Fibroblast of skin of right biceps (primary cell): ENCODE measurements at regions not wholly inside any gene's neighbourhood (a gene's known extent, or its start where the extent isn't known, plus 50 kb on each side); places are given as distances from the start of the nearest gene placed in this dataset.
A peak's percentile ranks its signal among the peaks of the same experiment; 100 is the strongest.

Experiments
- DNase-seq: peaks from one replicate; pipeline ENCODE4 v3.0.0-alpha.2; 2013

DNA sequence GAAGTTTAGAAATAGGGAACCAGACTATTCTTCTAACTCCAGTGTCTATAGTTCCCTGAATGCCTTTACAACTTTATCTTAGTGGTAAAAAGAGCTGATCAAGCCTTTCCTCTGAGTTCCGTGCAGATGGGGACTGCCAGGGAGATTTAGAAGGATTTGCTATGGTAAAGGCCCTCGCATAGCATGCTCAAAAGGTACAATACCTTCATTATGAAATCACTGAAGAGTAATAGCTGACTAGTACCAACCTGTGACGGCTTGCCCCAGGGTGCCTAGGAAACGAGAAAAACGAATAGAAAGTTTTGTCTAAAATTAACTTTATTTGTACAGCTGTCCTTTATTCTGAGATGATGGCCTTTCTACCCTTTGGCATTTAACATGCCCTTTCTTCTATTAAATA lies 150.1 kb upstream of the ARHGAP42 start:
- no peak for DNase-seq

DNA sequence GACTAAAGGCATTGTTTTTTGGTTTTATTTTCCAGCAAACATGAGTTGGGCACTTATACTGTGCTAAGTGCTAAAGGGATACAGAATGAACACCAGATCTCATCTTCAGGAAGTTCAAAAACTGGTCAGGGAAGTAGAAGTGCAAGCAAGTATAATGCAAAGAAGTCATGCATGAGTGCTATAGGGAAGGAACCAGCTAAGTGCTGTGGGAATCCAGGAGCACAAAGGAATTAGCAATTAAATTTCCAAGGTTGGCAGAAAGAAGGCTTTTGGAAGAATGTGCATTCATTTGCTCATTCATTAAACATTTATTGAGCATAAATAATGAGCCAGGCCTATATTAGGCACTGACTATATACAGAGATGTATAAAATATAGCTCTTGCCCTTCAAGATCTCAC lies 143.7 kb upstream of the ARHGAP42 start:
- no peak for DNase-seq

DNA sequence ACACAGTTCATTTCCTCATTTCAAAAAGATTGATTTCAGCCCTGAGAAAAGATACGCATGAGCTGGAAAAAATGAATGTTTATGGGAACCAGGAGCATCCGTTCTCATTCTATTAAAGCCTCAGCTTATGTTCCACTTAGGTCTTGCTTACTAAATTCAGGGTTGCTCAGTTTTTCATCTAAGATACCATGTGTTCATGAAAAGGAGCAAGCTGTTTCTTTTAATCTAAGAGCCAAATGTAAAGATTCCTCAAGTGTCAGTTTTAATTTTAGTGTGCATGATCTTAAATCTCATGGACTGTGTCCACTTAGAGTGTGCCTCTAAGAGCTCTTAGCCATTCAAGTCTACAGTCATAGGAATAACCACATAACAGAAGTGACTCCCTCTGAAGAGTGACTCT lies 141.5 kb upstream of the ARHGAP42 start:
- DNase-seq: no peak

DNA sequence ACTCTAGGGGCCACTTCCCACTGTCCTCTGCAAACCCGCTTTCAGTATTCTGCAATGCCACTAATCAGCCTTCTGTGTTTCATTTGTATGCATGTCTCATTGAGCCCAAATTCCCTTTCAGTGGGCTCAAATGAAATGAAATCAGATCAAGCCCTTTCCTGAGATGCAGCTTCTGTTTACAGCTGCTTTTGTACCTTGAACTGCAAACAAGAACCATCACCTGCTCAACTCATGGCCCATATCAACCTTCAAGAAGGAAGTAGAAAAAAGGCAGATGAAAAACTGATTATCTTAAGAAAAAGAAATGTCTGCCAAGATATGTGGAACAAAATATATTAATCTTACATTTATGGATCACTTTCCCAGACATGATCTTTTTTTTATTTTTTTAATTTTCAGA lies 141.1 kb upstream of the ARHGAP42 start:
- DNase-seq: no peak

DNA sequence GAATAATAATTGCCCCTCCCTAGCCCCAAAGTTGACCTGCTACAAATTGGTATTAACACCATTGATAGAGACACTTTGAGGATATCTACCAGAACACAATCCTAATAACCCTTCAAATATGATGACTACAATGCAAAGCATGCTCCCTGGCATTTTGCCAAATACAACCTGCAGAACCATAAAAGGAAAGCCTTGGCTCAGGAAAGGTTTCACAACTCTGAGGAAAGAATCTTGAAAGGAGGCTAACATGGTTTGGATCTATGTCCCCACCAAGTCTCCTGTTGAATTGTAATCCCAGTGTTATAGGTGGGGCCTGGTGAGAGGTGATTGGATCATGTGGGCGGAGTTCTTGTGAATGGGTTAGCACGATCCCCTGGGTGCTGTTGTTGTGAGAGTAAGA lies 140.4 kb upstream of the ARHGAP42 start:
- peak; percentile 59 for DNase-seq

DNA sequence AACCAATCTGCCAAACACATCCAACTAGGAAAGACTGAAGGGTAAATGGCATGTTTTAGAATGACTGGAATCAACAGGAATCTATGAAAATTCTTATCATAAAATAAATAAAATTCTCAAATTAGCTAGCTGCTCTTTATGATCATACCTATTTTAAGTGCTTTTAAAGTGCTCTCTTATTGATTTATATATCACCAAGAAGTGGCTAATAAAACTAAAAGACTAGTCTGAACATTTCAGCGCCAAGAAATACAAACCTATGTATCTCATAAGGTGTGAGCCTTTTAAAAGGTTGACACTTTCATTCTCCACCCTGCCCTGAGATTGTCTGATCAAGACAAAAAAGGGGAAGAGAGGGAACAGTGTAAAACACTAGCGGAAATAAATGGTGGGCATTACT lies 136.8 kb upstream of the ARHGAP42 start:
- no peak for DNase-seq

DNA sequence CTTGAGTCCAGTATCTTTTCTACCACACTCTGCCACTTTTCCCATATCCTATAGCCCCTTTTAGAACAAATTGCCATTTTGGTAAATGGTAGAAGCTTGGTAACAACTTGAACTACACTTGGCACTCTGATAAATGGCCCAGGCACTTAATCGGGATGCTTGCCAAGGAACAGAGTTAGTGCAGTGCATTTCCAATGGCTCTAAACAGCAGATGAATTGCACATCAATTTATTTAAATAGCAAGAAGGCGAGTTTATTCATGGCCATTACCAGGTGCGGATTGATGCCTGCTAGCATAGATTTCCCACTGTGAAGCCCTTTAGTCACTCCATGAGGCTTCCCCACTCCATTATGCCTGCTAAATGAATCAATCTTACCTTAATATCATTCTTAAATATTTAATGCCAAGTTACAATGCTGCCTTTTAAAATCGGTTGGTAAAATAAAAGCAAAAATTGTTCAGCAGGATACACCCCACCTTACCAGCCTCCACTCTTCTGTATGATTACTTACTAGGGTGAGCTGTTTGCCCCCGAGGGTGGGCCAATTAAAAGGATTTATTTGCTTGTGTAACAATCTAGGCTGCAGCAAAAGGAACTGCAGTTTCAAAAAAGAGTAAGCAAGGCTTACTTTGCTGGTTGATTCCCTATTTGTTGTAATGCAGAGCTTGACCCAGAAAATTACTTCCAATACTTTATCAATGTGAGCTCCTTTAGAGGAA lies 136.0 kb upstream of the ARHGAP42 start:
- no peak for DNase-seq

DNA sequence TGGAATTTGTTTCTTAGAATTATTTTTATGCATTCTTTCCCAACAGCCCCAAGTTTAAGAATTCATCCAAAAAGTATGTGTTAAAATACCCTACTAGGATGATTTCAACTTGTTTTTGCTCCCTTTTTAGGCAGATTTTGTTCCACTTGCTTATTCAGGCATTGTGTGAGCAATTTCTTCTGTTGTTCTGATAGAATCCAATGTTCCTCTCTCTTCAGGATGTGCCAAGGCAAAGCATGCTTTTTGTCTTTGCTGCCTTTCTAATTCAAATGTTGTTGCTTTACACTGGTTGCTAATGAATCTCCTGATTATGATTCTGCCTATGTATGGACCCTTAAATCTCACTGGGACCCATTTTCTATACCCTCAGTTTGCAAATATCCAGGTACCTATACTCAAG lies 131.2 kb upstream of the ARHGAP42 start:
- peak; percentile 14 for DNase-seq

DNA sequence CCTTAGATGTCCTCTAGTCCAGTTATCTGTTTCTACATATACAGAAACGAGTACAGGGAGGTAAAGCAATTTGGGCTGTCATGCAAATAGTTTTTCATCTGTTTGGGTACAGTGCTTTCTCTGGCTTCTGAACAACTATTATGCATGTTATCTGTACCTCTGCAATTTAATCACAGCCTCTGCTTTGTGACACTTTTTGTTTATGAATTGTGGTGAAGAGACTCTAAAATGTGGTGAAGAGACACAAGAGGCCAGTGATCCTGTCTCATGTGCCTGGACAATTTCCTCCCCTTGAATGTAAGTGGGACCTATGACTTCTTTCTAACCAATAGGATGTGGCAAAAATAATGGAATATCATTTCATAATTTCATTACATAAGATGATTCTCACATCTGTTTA lies 130.3 kb upstream of the ARHGAP42 start:
- DNase-seq: no peak

DNA sequence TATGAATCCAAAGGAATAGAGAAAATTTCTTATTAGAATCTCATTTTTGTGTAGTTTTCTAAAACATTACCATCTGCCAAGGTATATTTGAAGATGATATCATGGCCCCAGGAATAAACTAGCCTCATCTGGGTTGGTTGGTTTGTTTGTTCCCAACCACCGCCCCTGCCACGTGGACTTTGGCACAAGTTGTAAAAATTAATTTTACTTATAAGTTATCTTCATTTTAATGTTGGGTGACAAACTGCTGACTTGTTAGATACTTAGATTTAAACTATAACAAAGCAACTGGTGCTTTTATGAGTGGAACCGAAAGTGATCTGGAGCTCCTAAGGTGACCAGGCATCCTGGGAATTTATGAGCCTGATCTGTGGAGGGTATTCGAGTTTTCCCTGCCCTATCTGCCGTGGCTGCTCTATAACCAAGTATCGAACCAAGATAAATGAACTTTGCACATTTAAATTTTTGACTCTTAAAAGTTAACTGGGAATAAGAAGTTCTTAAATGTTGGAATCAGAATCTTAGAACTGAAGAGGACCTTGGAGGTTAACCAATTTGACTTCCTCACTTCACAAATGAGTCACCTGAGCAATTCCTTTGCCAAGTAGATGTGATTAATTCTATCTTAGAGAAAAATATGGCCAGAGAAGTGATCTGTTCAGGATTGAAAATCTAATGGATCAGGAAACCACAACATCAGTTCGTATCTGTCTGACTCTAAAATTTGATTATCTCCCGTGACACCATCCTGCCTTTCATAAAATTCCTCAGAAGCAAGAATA lies 129.1 kb upstream of the ARHGAP42 start:
- DNase-seq: peak; percentile 63

DNA sequence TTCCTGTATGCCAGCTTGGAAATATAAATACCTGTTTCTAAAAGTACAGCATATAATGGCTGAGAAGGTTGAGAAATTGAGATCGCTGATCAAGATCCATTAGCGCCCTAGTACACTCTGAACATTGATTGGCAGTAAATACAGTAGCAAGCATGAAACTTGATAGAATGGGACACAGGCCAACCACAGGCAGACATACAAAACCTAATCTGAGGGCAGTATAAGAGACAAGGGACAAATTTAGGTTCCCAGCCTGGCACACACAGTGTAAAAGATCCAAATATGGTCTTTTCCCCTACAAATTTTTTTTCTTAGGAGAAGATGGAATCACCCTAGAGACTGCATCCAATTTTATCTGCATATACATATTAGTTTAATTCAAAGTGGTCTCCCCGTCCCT lies 126.5 kb upstream of the ARHGAP42 start:
- no peak for DNase-seq

DNA sequence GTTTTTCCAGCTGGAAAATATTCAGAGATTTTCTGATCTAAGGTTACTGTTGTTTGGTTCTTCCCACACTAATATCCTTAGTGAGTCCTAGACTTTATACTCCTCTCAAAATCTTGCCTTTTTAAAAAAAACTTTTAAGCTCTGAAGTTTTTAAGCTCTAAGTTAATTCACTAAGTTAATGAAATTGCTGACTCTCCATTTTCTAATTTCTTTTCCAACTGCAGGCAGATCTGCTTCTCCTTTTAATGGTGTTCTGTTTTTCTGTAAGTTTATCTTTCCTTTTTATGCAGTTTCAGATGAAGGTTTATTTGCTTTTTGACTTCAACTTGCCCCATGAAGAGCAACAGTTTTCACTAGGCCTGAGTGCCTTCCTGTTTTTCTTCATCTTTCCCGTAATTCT lies 125.8 kb upstream of the ARHGAP42 start:
- DNase-seq: no peak

DNA sequence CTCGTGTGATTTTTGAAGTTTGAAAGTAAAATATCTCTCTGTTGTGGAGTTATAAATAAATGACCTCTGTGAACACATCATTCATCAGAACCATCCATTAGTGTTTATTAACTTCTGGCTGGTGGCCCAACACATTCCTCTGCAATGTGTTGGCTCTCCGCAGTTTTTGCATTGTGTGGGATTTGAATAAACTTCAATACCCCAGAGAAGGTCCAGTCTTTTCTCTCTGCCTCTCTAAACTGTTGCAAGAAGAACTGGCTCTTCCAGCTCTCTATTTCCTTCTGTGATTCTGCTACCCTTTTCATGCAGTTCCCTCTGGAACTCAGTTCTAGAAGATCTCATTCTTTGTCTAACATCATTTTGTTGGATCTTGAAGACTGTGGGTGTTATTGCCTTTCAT lies 125.0 kb upstream of the ARHGAP42 start:
- peak; percentile 93 for DNase-seq

DNA sequence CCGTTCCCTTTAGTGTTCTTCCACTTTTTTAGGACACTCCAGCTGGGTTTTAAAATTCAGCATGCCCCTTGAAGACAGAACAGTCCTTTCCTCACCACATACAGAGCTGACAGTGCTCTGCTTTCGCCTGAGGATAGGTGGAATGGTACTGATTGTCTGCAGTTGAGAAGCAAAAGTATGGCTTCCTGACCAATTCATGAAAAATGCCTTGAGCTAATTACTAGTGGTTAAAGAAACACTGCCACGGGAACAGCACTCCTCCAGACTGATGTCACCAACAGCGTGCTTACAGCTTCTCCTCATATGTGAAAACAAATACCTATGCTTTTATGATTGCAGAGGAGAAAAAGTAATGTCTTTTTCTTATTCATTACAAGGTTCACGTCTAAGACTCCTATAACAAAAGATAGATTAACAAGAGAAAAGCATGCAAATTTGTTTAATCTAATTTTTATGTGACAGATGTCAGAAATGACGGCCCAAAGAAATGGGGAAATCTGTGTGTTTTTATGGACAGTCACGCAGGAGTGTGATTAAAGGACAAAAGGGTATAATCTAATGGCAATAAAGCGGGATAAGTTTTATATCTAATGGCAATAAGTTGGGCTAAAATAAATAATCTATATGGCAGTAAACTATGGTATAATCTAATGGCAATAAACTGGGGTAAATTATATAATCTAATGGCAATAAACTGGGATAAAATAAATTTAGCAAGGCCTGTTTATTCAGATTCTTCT lies 123.4 kb upstream of the ARHGAP42 start:
- peak; percentile 80 for DNase-seq

DNA sequence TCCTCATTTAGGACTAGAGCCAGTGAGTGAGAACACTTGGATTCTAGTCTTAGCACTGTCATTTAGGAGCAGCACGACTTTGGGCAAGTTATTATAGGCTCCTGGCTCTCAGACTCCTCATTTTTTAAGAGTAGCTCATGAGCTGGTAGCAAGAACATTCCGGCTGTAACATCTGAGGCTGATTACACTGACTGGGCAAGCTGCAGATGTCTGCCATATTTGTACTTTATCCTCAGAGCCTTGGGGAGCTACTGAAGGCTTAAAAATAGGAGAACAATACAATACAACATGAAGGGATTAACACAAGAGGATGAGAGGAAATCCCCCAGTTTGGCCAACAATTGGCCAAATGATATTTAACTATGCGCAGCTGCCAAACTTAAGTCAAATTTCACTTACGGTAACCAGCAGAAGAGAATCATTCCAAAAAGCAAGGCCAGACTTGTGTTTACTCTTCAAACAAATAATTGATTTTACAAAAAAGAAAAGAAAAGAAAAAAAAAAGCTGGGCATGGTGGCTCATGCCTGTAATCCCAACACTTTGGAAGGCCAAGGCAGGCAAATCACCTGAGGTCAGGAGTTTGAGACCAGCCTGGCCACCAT lies 113.1 kb upstream of the ARHGAP42 start:
- DNase-seq: peak; percentile 18

DNA sequence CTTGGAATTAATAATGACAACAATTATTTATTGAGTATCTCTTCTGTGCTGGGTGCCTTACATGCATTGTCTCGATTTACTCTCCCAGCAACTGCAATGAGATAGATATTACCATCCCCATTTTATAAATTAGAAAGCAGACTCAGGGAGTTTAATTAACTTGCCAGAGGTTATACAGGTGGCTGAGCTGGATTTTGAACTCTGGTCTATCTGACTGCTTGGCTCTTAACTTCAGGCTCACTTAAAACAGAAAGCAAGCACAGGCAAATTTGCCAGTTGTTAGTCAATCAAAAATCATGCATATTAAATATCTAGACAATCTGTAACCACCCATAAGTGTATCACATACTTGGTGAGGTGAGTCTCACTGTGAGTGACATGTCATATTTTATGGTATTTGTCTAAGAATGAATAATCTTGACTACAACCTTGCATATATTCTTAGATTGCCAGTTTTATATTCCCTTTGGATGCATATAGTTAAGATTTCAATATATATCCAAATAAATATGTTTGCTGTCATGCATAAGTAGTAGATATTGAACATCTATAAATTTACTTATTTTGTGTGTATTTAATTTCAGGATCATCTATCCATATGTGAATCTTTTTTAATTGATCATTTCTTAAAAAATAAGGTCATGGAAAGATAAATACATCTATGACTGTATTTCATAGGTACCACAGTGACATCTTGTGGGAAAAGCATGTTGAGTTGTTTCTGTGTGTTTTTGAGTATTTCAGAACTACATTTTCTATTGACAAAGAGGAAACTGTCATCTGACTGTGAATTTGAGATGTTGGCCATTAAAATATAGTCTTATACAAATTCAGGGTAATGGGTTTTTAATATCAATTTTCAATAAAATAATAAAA lies 112.0 kb upstream of the ARHGAP42 start:
- peak; percentile 36 for DNase-seq

DNA sequence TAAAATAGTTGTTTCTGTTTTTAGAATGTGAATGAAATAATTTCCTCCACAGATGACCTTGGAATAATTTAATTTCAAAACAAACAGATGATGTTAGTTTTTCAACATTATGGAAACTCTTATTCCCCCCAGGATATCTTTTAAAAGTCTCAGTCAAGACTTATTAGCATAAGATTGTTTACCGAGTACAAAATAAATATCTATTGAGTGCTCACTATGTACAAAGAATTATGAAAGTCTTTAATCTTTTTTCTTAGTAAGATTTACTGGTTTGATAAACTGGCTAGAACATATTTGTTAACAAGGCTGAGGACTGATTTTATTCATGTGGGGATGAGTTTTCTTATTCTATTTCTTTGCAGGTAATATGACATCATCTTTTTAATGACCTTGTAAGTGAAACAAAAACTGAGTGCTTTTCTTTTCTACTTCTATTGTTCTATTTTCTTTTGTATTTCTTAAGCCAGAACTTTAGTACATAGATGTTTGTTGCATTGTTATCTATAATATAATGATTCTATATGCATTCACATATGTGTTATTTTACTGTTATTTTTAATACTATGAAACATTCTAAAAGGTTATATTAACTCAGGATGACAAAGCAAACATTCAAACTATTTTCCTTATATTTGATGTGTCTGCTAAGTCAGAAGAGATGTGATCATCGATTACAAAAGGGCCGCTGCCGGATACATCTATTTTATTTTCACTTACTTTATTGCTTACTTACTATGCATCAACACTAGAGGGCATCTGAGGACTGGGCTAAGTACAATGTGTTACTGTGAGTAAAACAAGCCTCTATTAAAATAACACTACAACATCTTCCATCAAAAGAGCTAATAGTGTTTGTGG lies 111.0 kb upstream of the ARHGAP42 start:
- DNase-seq: peak; percentile 59

DNA sequence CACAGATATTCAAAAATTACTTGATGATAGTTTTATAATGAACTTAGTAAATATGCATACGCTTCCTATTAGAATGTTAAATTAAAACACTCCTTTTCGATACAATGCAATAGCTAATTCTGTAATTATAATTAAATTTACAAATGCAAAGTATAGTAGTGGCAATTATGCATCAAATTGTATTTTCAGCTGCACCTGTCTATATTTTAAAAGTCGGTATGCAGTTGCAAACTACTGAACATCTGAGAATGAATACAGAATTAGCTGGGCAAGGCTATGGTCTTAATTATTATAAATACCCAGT lies 110.4 kb upstream of the ARHGAP42 start:
- DNase-seq: no peak

DNA sequence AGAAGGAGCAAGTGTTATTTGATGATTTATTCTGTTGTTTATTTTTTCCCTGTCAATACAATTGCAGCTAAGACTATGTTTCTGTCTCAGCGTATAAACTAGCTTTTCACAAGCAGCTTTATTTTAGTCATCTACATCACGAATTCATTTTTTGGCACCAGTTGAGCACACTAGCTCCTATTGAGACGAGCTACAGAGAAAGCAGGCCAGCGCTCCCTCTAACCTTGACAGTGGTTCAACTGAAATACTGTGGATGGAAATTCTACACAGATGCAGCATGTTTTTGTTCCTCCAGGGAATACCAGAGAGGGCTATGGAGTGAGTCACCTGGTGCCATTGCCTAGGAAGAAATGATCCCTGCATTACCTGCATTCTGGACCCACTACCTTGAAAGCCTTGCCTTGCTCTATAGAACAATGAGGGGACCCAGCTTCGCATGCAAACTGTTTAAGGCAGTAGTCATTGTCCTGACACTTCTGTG lies 108.2 kb upstream of the ARHGAP42 start:
- DNase-seq: peak; percentile 59

DNA sequence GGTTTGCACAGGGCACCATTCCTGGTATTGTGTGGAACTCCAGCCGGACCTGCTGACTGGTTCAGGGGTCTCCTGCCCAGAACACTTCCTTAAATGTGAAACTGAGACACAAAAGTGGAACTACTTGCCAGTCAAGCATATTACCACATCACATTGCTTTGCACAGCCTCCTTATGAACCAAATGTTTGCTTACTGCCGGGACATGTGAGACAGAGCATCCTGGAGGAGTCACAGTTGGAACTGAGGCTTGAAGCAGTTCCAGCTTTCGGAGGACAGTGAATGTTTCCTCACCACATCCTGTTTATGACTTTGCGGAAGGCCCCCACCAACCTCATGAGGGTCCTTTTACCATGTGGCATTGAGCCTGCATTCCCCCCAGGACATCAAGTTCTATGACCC lies 105.8 kb upstream of the ARHGAP42 start:
- DNase-seq: no peak

DNA sequence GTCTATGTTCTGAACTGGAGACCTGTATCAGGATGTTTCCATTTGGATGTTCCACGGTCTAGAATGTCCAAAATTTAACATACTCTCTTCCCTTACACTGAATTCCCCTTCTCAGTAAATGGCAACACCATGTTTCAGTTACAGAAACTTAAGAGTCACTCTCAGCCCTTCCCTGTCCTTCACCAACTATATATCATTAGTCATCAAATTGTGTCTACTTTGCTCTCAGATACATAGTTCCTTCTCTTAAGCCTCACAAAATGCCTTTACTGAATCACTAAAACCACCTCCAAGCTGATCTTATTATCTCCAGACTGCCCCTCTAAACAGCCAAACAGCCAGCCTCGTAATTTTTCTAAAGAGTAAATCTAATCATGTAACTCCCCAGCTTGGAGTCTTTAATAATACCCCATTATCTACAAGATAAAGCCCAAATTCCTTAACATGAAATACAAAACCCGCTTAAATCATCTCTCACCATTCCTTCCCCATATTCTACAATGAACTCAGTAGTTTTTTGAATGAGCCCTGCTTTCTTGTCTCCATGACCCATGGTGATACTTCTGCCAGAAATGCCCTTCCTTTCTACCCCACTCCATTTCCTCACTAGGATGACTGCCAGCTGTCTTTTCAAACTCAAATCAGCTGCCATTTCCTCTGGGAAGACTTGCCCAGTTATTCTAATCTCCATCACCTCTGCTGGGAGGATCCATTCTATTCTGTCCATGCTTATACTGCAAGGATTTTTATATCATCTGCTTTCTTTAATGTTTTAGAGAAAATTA lies 102.7 kb upstream of the ARHGAP42 start:
- no peak for DNase-seq
